Ovary (tissue), 7 donors: ENCODE measurements at regions not wholly inside any gene's neighbourhood (a gene's known extent, or its start where the extent isn't known, plus 50 kb on each side); places are given as distances from the start of the nearest gene placed in this dataset.
"Not testable (repeated sequence)": the region's sequence is repeated elsewhere in the genome, so short reads cannot be mapped to it uniquely, and the experiment has no call there.

Experiments used
- DNase-seq, 5 donors: peaks; one replicate each; pipeline ENCODE4 v3.0.0-alpha.2; 2019 to 2020
- H3K27ac ChIP-seq, 2 donors: fragments of 200-600 bp; one replicate each; pipeline versions ENCODE4 v1.5.1 to v1.8.0; 2019 to 2022
- H3K27me3 ChIP-seq: fragments of 200-600 bp; one replicate; pipeline ENCODE4 v1.8.0; 2022
- H3K36me3 ChIP-seq: fragments of 200-600 bp; sonication (generic); one replicate; pipeline ENCODE4 v1.5.1; 2019
- H3K4me1 ChIP-seq: one replicate; pipeline ENCODE4 v1.8.1; 2013; ENCODE audit warnings: mild to moderate bottlenecking, moderate library complexity; ENCODE audit not compliant: insufficient read depth
- H3K4me3 ChIP-seq: fragments of 200-600 bp; sonication (generic); one replicate; pipeline ENCODE4 v1.5.1; 2017
- H3K9me3 ChIP-seq, 2 donors: fragments of 200-600 bp in 1 of 2; sonication (generic) in 1 of 2; one replicate each; pipeline versions ENCODE4 v1.5.1 to v1.8.1; 2013 to 2019; ENCODE audit warnings: mild to moderate bottlenecking in 1 of 2, moderate library complexity in 1 of 2
- CTCF ChIP-seq, 3 donors: fragments of 450-650 bp in 2 of 3; fragments of 200-600 bp in 1 of 3; IDR thresholded peaks; one replicate each; pipeline versions ENCODE4 v1.5.1 to v1.8.0; 2016 to 2022; ENCODE audit warnings: antibody characterized with exemption in 3 of 3, mild to moderate bottlenecking in 1 of 3
- EP300 ChIP-seq: sonication (generic); formaldehyde crosslinking; IDR thresholded peaks from one replicate; pipeline ENCODE4 v1.6.1; 2017; ENCODE audit warnings: antibody characterized with exemption
- POLR2A ChIP-seq: fragments of 450-650 bp; IDR thresholded peaks from one replicate; pipeline ENCODE4 v1.6.1; 2017; ENCODE audit warnings: antibody characterized with exemption, mild to moderate bottlenecking, moderate library complexity
- WGBS, 3 donors: extraction: QIAGEN DNeasy Blood & Tissue Kit in 1 of 3; methylation state at CpG; one replicate each; pipeline versions ENCODE4 v1.1.5 to v1.1.7; 2013 to 2017; 5-methylcytosine and 5-hydroxymethylcytosine counted together
- intact Hi-C, 4 donors: fragments of 100-400 bp; cut with DNase I; formaldehyde crosslinking; loops; one replicate each; pipeline versions ENCODE4 v1.11.0 to v1.15.1; 2022 to 2023
- donor health status: DM: no; HTN: no; CAD: no; lungs with moderate emphysema.
- donor health status: DM: no; HTN: no; CAD: no.
- donor health status: Bipolar disorder and iron deficiency.
- donor health status: DM: no; HTN: no; CAD: no.
- donor health status: DM: yes; HTN: yes; CAD: no.

- intact Hi-C loops: no loop called here
- Histone ChIP-seq H3K36me3 (no peaks in the 10 kb centered on the region), H3K27me3 (no peaks in the 10 kb centered on the region), H3K4me1 (no peaks in the 10 kb centered on the region), H3K27ac (no peak overlapping the region), H3K4me3 (no peak overlapping the region), H3K9me3 (no peaks in the 10 kb centered on the region)
- WGBS, 3 donors: 80 to 85% (median 80%) methylated on average over 6 of the region's 6 CpGs
- TF ChIP-seq CTCF (IDR thresholded peaks at IDR 0.05): no peak
- no peak for TF ChIP-seq EP300
- TF ChIP-seq POLR2A: no peak
- no peak for DNase-seq
Observed at GRCh38 chr1:177645491-177646190, 324.2 kb downstream of the SEC16B start.

GRCh38 chr1:177640687-177641086, 329.2 kb downstream of the SEC16B start:
- H3K4me3 ChIP-seq: no peak overlapping the region
- DNase-seq: no peak
- intact Hi-C loops: no loop called here
- TF ChIP-seq EP300: no peak
- no peak for TF ChIP-seq POLR2A
- no peak for TF ChIP-seq CTCF (IDR thresholded peaks at IDR 0.05)
- no peaks in the 10 kb centered on the region for H3K36me3 ChIP-seq
- H3K27me3 ChIP-seq: no peaks in the 10 kb centered on the region
- no peaks in the 10 kb centered on the region for H3K4me1 ChIP-seq
- no peak overlapping the region for H3K27ac ChIP-seq
- H3K9me3 ChIP-seq: no peaks in the 10 kb centered on the region

- DNase-seq, H3K9me3 ChIP-seq, H3K4me3 ChIP-seq, H3K27ac ChIP-seq, H3K27me3 ChIP-seq, H3K4me1 ChIP-seq, H3K36me3 ChIP-seq, intact Hi-C loops: not testable (repeated sequence)
- WGBS, 3 donors: 82 to 88% (median 83%) methylated on average over 13 to 15 of the region's 15 CpGs
Observed at GRCh38 chr1:177634151-177634550, 335.7 kb downstream of the SEC16B start.

GRCh38 chr1:177632923-177633615, 336.8 kb downstream of the SEC16B start:
- intact Hi-C loops: no loop called here

More at GRCh38 chr1:177632923-177633615, 336.8 kb downstream of the SEC16B start:
- Histone ChIP-seq H3K27me3 (no peaks in the 10 kb centered on the region), H3K36me3 (no peaks in the 10 kb centered on the region), H3K4me1 (no peaks in the 10 kb centered on the region), H3K27ac (no peak overlapping the region), H3K4me3 (no peak overlapping the region), H3K9me3 (no peaks in the 10 kb centered on the region)
- 50 to 74% (median 70%) methylated on average over 4 of the region's 4 CpGs for WGBS, 3 donors
- TF ChIP-seq EP300 (no peak), POLR2A (no peak), CTCF (IDR thresholded peaks at IDR 0.05) (no peak)
- DNase-seq: no peak
